ENCODE measurements at regions not wholly inside any gene's neighbourhood (a gene's known extent, or its start where the extent isn't known, plus 50 kb on each side); places are given as distances from the start of the nearest gene placed in this dataset.
A peak's percentile ranks its signal among the peaks of the same experiment; 100 is the strongest.

DNA sequence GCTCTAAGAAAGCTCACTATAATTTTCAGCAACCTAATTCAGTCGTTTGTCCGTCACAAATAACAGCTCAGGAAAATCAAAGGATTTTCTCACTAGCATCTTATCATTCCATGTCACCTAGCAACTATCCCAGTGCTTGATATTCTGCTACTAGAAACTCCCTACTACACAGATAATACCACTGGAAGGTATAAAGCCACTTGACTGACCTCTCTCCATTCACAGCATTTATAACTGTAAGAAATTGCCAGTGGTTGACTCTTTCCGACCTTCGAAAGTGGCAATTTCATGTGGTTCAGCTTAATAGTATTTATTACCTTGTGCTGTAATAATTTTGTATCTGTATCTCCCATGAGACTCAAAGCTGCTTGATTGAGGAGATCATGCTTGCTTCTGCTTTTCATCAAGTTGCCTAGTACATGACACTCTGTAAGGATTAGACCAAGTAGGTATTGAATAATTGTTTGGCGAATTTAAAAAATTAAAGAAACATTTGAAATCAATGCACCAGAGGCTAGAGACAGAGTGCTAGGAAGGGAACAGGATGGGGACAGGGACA, 79.6 kb upstream of the TACR1 start:
- DNase-seq (ENCODE audit: low read depth): no peak

DNA sequence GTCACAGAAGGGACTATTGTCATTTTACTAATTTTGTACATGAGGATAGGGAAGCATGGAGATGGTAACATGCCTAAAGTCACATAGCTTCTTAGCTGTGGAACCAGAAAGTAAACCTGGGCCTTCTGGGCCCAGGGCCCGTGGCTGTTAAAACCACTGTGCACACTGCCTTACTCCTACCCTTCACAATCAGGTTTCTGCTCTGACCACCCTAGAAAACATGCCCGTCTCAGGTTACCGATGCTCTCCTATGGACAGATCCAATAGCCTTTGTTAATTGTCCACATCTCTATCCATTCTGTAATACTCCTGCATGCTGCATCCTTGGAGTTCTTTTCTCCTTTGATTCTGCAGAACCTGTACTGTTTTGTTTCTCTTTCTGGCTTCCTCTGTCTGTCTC, 79.0 kb upstream of the TACR1 start:
- no peak for DNase-seq (ENCODE audit: low read depth)

DNA sequence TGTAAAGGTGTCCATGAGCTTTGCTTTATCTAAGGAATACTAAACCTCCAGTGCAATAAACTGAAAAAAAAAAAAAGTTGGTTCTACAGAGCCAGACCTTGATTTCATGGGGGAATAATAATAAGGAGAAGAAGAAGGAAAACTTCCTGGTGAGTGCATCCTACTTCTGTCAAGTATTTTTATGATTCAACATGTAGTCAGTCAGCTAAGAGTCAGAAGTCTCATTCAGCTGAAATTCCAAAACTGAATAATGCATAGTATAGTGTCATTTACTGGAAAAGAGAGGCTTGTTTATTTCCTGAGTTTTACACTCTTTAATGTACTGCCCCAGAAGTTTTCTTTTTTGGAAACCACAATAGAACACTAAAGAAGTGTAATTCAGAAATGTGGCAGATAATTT, 77.8 kb upstream of the TACR1 start:
- DNase-seq (ENCODE audit: low read depth): peak; percentile 62

DNA sequence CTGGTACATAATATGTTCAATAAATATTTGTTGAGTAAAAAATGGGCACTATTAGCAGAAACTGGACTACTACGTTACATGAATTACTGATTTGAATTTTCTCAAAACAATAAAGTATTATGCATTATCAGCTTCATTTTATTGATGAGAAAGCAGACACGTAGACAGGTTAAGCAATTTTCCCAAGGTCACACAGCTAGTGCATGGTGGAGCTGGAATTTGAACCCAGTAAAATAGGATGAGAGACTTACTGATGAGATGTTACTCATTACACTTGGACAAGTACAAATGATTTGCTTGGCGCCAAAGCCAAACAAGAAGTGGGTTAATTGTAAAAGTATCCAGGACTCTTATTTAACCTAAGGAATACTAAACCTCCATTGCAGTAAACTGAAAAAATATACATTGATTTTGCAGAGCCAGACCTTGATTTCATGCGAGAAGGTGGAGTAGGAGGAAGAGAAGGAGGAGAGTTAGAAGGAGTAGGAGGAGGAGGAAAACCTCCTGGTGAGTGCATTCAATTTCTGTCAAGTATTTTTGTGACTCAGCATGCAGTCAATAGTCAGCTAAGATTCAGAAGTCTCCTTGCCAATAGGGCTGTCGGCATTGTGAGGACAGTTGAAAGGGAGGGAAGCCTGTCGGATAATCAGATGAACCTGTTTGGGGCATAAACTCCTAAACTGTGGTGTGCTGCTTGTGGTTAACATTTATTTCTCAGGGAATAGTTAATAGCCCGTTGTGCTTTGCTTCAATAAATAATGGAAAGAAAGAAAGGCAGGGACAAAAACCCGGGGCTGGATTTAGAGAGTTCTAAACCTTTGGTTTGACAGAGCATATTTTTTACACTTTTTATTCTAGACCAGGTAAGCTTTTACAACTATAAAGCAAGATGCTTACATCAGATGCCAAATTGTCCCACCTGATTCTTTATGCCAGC, 77.0 kb upstream of the TACR1 start:
- DNase-seq (ENCODE audit: low read depth): peak; percentile 68

DNA sequence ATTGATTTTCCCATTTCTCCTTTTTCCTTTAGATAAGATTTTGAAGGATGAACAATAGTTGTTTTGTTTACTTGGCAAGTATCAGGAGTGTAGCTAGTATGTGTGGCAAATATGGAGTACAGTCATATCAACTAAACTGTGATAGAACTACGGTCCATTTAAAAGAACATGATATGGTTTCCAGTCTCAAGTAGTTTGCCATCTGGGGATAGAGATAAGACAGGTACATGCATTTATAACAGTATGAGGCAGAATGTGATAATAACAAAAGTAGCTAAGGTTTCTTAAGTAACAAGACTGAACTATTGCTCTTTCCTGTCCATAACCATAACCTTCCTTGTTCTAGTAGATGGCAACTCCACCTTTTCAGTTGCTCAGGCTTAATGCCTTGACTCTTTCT, 75.6 kb upstream of the TACR1 start:
- DNase-seq (ENCODE audit: low read depth): no peak

DNA sequence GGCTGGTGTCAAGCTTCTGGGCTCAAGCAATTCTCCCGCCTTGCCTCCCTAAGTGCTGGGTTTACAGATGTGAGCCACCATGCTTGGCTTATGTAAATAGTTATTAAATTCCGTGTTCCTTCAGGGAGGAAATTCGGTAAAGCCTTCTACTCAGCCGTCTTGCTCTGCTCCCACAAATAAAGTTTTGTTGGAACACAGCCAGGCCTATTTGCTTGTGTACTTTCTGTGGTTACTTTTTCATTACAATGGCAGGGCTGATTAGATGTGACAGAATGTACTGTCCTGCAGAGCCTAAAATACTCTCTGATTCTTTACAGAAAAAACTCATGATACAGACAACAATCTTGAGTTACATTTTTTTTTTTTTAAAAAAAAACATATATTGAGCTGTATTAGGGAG, 68.8 kb upstream of the TACR1 start:
- no peak for DNase-seq (ENCODE audit: low read depth)

DNA sequence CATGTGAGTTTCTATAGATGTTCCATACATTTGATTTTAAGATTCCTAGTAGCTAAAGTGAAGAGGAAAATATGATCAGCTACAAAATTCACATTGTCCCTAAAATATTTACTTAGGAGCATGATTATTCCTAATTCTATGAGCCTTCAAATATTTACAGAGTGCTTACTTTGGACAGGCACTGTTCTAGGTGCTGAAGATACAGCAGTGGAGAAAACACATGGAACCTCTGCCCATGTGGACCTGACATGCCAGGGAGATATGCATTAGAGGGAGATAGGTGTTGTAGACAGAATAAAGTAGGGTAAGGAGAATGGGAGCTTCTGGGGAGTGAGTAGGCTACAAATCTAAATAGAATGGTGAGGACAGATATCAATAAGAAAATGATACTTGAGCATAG, 62.6 kb upstream of the TACR1 start:
- DNase-seq (ENCODE audit: low read depth): no peak

DNA sequence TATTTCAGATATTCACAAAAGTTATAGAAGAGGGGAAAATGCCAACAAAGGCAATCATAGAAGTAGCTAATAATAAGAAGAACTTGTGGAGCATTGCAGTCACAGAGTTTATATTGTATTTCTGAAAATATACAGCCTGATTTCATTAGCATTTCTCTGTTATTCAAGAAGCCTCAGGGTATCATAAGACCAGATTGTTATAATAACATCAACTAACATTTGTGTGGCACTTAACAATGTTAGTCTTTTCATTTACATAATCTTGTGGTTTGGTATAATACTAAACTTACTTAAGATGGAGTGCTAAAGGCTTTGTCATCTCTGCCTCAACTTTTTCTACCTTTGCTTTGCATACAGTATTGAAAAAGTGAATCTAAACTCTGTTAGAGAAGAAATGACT, 61.6 kb upstream of the TACR1 start:
- no peak for DNase-seq (ENCODE audit: low read depth)

DNA sequence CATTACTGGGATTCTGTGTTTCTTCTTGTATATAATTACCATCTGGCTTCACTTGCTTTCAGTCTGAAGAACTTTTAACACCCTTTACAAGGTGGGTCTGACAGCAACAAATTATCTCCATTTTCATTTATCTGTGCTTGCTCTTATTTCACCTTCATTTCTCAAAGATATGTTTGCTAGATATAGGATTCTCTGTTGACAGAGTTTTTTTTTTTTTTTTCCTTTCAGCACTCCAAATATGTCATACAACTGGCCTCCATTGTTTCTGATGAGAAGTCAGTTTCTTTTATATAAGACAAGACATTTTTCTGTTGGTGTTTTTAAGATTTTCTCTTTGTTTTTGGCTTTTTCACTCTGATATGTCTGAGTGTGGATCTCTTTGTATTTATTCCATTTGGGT, 59.3 kb upstream of the TACR1 start:
- no peak for DNase-seq (ENCODE audit: low read depth)

DNA sequence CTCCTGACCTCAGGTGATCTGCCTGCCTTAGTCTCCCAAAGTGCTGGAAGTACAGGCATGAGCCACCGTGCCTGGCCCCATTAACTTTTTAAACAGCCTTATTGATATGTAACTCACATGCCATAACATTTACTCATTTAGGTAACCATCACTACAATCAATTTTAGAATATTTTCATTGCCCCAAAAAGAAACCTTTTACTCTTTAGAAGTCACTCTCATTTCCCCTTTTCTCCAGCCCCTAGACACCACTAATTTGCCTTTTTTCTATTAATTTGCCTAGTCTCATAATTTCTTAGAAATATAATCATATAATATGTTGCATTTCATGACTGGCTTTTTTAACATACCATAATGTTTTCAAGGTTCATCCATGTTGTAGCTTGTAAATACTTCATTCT, 57.2 kb upstream of the TACR1 start:
- no peak for DNase-seq (ENCODE audit: low read depth)

DNA sequence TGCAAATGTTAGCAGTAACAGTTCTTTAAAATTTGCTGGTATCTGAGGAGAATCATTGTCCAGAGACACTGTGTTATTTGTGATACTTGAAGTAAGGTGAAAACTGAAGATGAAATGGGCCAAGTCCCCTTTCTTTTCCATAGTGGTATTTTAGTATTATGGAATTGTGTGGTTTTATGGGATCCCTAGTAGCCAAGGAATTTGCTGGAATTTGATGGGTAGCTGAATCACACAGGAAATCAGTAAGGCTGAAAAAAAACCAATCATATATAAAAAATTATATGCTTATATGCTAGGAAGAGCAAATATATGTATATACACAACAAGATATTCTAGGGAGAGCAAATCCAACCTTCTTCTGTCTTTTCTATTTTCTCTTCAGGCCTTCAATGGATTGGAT, 54.2 kb upstream of the TACR1 start:
- no peak for DNase-seq (ENCODE audit: low read depth)

DNA sequence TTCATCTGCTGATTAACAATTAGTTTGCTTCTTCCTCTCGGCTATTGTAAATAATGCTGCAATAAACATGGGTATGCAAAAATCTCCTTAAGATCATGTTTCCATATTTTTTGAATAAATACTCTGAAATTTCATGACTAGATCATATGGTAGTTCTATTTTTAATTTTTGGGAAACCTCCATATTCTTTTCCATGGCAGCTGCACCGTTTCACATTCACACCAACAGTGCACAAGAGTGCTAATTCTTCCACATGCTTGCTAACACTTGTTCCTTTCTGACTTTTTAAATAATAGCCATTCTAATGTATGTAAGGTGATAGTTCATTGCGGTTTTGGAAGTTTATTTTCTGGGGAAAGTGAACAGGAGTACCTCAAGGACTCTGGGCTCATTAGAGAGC, 52.6 kb upstream of the TACR1 start:
- DNase-seq (ENCODE audit: low read depth): no peak
